A673 (cell line): ENCODE measurements at regions not wholly inside any gene's neighbourhood (a gene's known extent, or its start where the extent isn't known, plus 50 kb on each side); places are given as distances from the start of the nearest gene placed in this dataset.

ENCODE experiments used
- BruUV-seq: library from RNA; stranded (reverse); fragments of 400-500 nt; replicated peaks from 2 replicates; lab custom pipeline; 2021; lab: Mats Ljungman, UMichigan
- CTCF ChIA-PET: fragments of 300-600 bp; sonication (Branson Sonifier 250); formaldehyde crosslinking; loops from one replicate; lab custom pipeline; 2022; ENCODE audit warnings: antibody characterized with exemption; lab: Charles Lee
- POLR2A ChIA-PET: fragments of 300-600 bp; sonication (Branson Sonifier 250); formaldehyde crosslinking; loops from one replicate; lab custom pipeline; 2022; ENCODE audit warnings: antibody characterized with exemption; ENCODE audit not compliant: low non-redundant PET; lab: Charles Lee
- DNase-seq: peaks from one replicate; pipeline ENCODE4 v3.0.0-alpha.2; 2015; ENCODE audit warnings: low spot score
- H3K27ac ChIP-seq: fragments of 200-600 bp; sonication (generic); 2 replicates; pipeline ENCODE4 v1.5.1; 2016; ENCODE audit warnings: mixed run types, low read depth, mild to moderate bottlenecking, mixed read lengths, antibody characterized with exemption, low read length; ENCODE audit not compliant: poor library complexity, severe bottlenecking
- H3K27me3 ChIP-seq: fragments of 200-600 bp; sonication (generic); replicated peaks from 2 replicates; pipeline ENCODE4 v1.6.1; 2017; ENCODE audit warnings: mixed run types, low read depth, mild to moderate bottlenecking, mixed read lengths, antibody characterized with exemption, low read length; ENCODE audit not compliant: insufficient read depth, poor library complexity
- H3K36me3 ChIP-seq: fragments of 200-600 bp; sonication (generic); 2 replicates; pipeline ENCODE4 v1.6.1; 2016; ENCODE audit warnings: mixed run types, mild to moderate bottlenecking, mixed read lengths, antibody characterized with exemption, low read length; ENCODE audit not compliant: insufficient read depth, poor library complexity, severe bottlenecking
- H3K4me1 ChIP-seq: fragments of 200-600 bp; sonication (generic); 2 replicates; pipeline ENCODE4 v1.6.1; 2017; ENCODE audit warnings: mixed run types, mild to moderate bottlenecking, mixed read lengths, antibody characterized with exemption, low read length; ENCODE audit not compliant: insufficient read depth, poor library complexity, severe bottlenecking
- H3K4me3 ChIP-seq: fragments of 200-600 bp; sonication (generic); 2 replicates; pipeline ENCODE4 v1.5.1; 2016; ENCODE audit warnings: low read depth, mixed run types, mild to moderate bottlenecking, mixed read lengths, low read length; ENCODE audit not compliant: poor library complexity, severe bottlenecking
- H3K9me3 ChIP-seq: fragments of 200-600 bp; sonication (generic); 2 replicates; pipeline ENCODE4 v1.6.1; 2016; ENCODE audit warnings: mixed run types, low read depth, mild to moderate bottlenecking, mixed read lengths, antibody characterized with exemption, low read length; ENCODE audit not compliant: poor library complexity, severe bottlenecking
- CTCF ChIP-seq: fragments of 300-800, 200-600 bp; sonication (generic); conservative IDR thresholded peaks from 2 replicates; pipeline ENCODE4 v1.5.1; 2017; ENCODE audit warnings: low read depth, mild to moderate bottlenecking, antibody characterized with exemption, low read length, moderate library complexity, mixed read lengths
- EZH2 ChIP-seq: fragments of 200-600 bp; sonication (generic); IDR thresholded peaks from 2 replicates; pipeline ENCODE4 v1.6.1; 2017; ENCODE audit warnings: borderline replicate concordance, low read depth, mild to moderate bottlenecking, mixed read lengths, antibody characterized with exemption, low read length; ENCODE audit not compliant: poor library complexity, severe bottlenecking
- intact Hi-C: fragments of 100-400 bp; cut with micrococcal nuclease; formaldehyde crosslinking; loops from one replicate; pipeline ENCODE4 v1.10.0; 2022; ENCODE audit not compliant: unreplicated experiment

GRCh38 chr9:28264368-28264767, 691.1 kb upstream of the C9orf72 start:
- H3K4me1 ChIP-seq: no peaks in the 10 kb centered on the region
- no peak overlapping the region for H3K27ac ChIP-seq
- ChIA-PET CTCF (no interaction called here), POLR2A (no interaction called here)
- TF ChIP-seq EZH2: no peak
- no peak for TF ChIP-seq CTCF
- H3K36me3 ChIP-seq: no peaks in the 10 kb centered on the region
- H3K9me3 ChIP-seq: no peaks in the 10 kb centered on the region
- no peaks in the 10 kb centered on the region for H3K27me3 ChIP-seq
- intact Hi-C loops: no loop called here
- DNase-seq: no peak
- H3K4me3 ChIP-seq: no peak overlapping the region
- no TSS peak for BruUV-seq

GRCh38 chr9:28267351-28267750, 694.1 kb upstream of the C9orf72 start:
- TF ChIP-seq EZH2 (no peak), CTCF (no peak)
- Histone ChIP-seq H3K27me3 (no peaks in the 10 kb centered on the region), H3K27ac (no peak overlapping the region), H3K36me3 (no peaks in the 10 kb centered on the region), H3K4me3 (no peak overlapping the region), H3K4me1 (no peaks in the 10 kb centered on the region), H3K9me3 (no peaks in the 10 kb centered on the region)
- DNase-seq: no peak
- CTCF ChIA-PET: no interaction called here
- BruUV-seq: no TSS peak
- intact Hi-C loops: no loop called here
- POLR2A ChIA-PET: no interaction called here

GRCh38 chr9:28270156-28270555, 696.9 kb upstream of the C9orf72 start:
- intact Hi-C loops: no loop called here
- H3K27ac ChIP-seq: no peak overlapping the region
- BruUV-seq: no TSS peak
- H3K27me3 ChIP-seq: no peaks in the 10 kb centered on the region
- no peak overlapping the region for H3K4me3 ChIP-seq
- no peaks in the 10 kb centered on the region for H3K4me1 ChIP-seq
- no peak for TF ChIP-seq CTCF
- no peak for TF ChIP-seq EZH2
- no peak for DNase-seq
- H3K9me3 ChIP-seq: no peaks in the 10 kb centered on the region
- POLR2A ChIA-PET: no interaction called here
- H3K36me3 ChIP-seq: no peaks in the 10 kb centered on the region
- CTCF ChIA-PET: no interaction called here
